ENCODE measurements at regions not wholly inside any gene's neighbourhood (a gene's known extent, or its start where the extent isn't known, plus 50 kb on each side); places are given as distances from the start of the nearest gene placed in this dataset.
A peak's percentile ranks its signal among the peaks of the same experiment; 100 is the strongest.

GRCh38 chr5:56656846-56657726 lies 158.3 kb upstream of the MAP3K1 start:
- H3K4me3 ChIP-seq (replicated peaks in 1 of 4; ENCODE audit: control extremely low read depth in 1 of 4, insufficient read depth in 1 of 4, low read depth in 3 of 4, low read length in 4 of 4), result no peak overlapping the region
- H3K79me2 ChIP-seq (ENCODE audit: control insufficient read depth, insufficient read depth, low read length), result no peaks in the 10 kb centered on the region
- H3K27me3 ChIP-seq (ENCODE audit: control insufficient read depth, insufficient read depth, low read length), result no peaks in the 10 kb centered on the region
- TF ChIP-seq CTCF (conservative IDR thresholded peaks at IDR 0.05 in 1 of 2, IDR thresholded peaks at IDR 0.05 in 1 of 2; ENCODE audit: low read depth in 1 of 2, low read length in 2 of 2) (no peak), EZH2 (IDR thresholded peaks at IDR 0.05; ENCODE audit: low read length, missing control alignments) (no peak)
- peak; percentile 23 to 61 for DNase-seq (ENCODE audit: low read depth in 2 of 2)
- H3K36me3 ChIP-seq (ENCODE audit: control insufficient read depth, insufficient read depth, low read length), result no peaks in the 10 kb centered on the region
- no peaks in the 10 kb centered on the region for H3K9me3 ChIP-seq (ENCODE audit: control insufficient read depth, insufficient read depth, low read depth, low read length)
- no peak overlapping the region for H2AFZ ChIP-seq (ENCODE audit: low read length)
- H3K27ac ChIP-seq (ENCODE audit: insufficient read depth, low read length), result no peak overlapping the region
- no peaks in the 10 kb centered on the region for H3K4me1 ChIP-seq (ENCODE audit: control insufficient read depth, extremely low read depth, insufficient read depth, low read length)
- no peak overlapping the region for H3K9ac ChIP-seq (ENCODE audit: insufficient read depth, low read length)
- no peaks in the 10 kb centered on the region for H4K20me1 ChIP-seq (ENCODE audit: control insufficient read depth, extremely low read depth, insufficient read depth, low read length)
- H3K4me2 ChIP-seq (ENCODE audit: extremely low read depth, insufficient read depth, low read length), result no peak overlapping the region

- Histone ChIP-seq H3K9ac (ENCODE audit: insufficient read depth, low read length) (no peak overlapping the region), H3K27ac (ENCODE audit: insufficient read depth, low read length) (no peak overlapping the region), H3K4me1 (ENCODE audit: control insufficient read depth, extremely low read depth, insufficient read depth, low read length) (no peaks in the 10 kb centered on the region), H3K27me3 (ENCODE audit: control insufficient read depth, insufficient read depth, low read length) (peaks cover 7% of the 10 kb centered on the region), H3K4me2 (ENCODE audit: extremely low read depth, insufficient read depth, low read length) (no peak overlapping the region), H4K20me1 (ENCODE audit: control insufficient read depth, extremely low read depth, insufficient read depth, low read length) (no peaks in the 10 kb centered on the region), H3K36me3 (ENCODE audit: control insufficient read depth, insufficient read depth, low read length) (no peaks in the 10 kb centered on the region), H3K9me3 (ENCODE audit: control insufficient read depth, insufficient read depth, low read depth, low read length) (no peaks in the 10 kb centered on the region), H3K79me2 (ENCODE audit: control insufficient read depth, insufficient read depth, low read length) (no peaks in the 10 kb centered on the region), H3K4me3 (replicated peaks in 1 of 4; ENCODE audit: control extremely low read depth in 1 of 4, insufficient read depth in 1 of 4, low read depth in 3 of 4, low read length in 4 of 4) (no peak overlapping the region), H2AFZ (ENCODE audit: low read length) (no peak overlapping the region)
- TF ChIP-seq EZH2 (IDR thresholded peaks at IDR 0.05; ENCODE audit: low read length, missing control alignments), result no peak
- no peak for DNase-seq (ENCODE audit: low read depth in 2 of 2)
These were observed 163.5 kb upstream of the MAP3K1 start for GRCh38 chr5:56651893-56652292.

GRCh38 chr5:56650386-56650785 lies 165.0 kb upstream of the MAP3K1 start:
- Histone ChIP-seq H3K36me3 (ENCODE audit: control insufficient read depth, insufficient read depth, low read length) (no peaks in the 10 kb centered on the region), H3K4me1 (ENCODE audit: control insufficient read depth, extremely low read depth, insufficient read depth, low read length) (no peaks in the 10 kb centered on the region), H3K9ac (ENCODE audit: insufficient read depth, low read length) (no peak overlapping the region), H3K27ac (ENCODE audit: insufficient read depth, low read length) (no peak overlapping the region), H3K9me3 (ENCODE audit: control insufficient read depth, insufficient read depth, low read depth, low read length) (no peaks in the 10 kb centered on the region), H3K4me3 (replicated peaks in 1 of 4; ENCODE audit: control extremely low read depth in 1 of 4, insufficient read depth in 1 of 4, low read depth in 3 of 4, low read length in 4 of 4) (no peak overlapping the region), H4K20me1 (ENCODE audit: control insufficient read depth, extremely low read depth, insufficient read depth, low read length) (no peaks in the 10 kb centered on the region), H3K79me2 (ENCODE audit: control insufficient read depth, insufficient read depth, low read length) (no peaks in the 10 kb centered on the region), H2AFZ (ENCODE audit: low read length) (no peak overlapping the region), H3K4me2 (ENCODE audit: extremely low read depth, insufficient read depth, low read length) (no peak overlapping the region), H3K27me3 (ENCODE audit: control insufficient read depth, insufficient read depth, low read length) (peaks cover 7% of the 10 kb centered on the region)
- no peak for DNase-seq (ENCODE audit: low read depth in 2 of 2)
- TF ChIP-seq CTCF (conservative IDR thresholded peaks at IDR 0.05 in 1 of 2, IDR thresholded peaks at IDR 0.05 in 1 of 2; ENCODE audit: low read depth in 1 of 2, low read length in 2 of 2) (no peak), EZH2 (IDR thresholded peaks at IDR 0.05; ENCODE audit: low read length, missing control alignments) (no peak)

Data from fibroblast of lung (primary cell).